Ishikawa (cell line): ENCODE measurements at regions not wholly inside any gene's neighbourhood (a gene's known extent, or its start where the extent isn't known, plus 50 kb on each side); places are given as distances from the start of the nearest gene placed in this dataset.

Experiments used
- CEBPB ChIP-seq: IDR thresholded peaks from 2 replicates; pipeline ENCODE4 v1.6.1; 2012
- CREB1 ChIP-seq: IDR thresholded peaks from 2 replicates; pipeline ENCODE4 v1.6.1; 2012; ENCODE audit warnings: low read depth
- EP300 ChIP-seq: IDR thresholded peaks from 2 replicates; pipeline ENCODE4 v1.6.1; 2012; ENCODE audit warnings: borderline replicate concordance
- FOXM1 ChIP-seq: IDR thresholded peaks from 2 replicates; pipeline ENCODE4 v1.6.1; 2012; ENCODE audit warnings: low read depth, borderline replicate concordance
- TF ChIP-seq, protein P1 (sequence below): IDR thresholded peaks from 2 replicates; pipeline ENCODE4 v1.6.1; 2012; ENCODE audit warnings: low read depth, mild to moderate bottlenecking

DNA sequence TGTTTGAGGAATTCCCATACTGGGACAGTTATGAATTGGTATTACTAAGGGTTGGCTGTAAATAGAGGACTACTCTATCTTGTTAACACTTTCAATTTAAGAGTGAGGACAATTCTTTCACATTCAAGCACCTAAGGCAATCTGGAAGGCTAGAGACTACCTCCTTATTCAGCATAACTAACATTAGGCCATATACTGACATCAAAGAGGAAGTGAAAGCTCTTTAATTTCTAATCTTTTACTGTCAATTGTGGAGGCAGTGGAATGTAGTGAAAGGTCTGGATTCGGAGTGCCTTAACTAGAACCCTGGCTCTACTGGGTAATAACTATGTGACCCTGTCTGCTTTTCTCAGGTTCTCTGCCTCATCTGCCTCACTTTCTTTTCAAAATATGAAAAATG, 134.0 kb downstream of the UFM1 start:
- TF ChIP-seq EP300 (no peak), CEBPB (no peak), FOXM1 (no peak), CREB1 (no peak)
- TF ChIP-seq, protein P1, sequence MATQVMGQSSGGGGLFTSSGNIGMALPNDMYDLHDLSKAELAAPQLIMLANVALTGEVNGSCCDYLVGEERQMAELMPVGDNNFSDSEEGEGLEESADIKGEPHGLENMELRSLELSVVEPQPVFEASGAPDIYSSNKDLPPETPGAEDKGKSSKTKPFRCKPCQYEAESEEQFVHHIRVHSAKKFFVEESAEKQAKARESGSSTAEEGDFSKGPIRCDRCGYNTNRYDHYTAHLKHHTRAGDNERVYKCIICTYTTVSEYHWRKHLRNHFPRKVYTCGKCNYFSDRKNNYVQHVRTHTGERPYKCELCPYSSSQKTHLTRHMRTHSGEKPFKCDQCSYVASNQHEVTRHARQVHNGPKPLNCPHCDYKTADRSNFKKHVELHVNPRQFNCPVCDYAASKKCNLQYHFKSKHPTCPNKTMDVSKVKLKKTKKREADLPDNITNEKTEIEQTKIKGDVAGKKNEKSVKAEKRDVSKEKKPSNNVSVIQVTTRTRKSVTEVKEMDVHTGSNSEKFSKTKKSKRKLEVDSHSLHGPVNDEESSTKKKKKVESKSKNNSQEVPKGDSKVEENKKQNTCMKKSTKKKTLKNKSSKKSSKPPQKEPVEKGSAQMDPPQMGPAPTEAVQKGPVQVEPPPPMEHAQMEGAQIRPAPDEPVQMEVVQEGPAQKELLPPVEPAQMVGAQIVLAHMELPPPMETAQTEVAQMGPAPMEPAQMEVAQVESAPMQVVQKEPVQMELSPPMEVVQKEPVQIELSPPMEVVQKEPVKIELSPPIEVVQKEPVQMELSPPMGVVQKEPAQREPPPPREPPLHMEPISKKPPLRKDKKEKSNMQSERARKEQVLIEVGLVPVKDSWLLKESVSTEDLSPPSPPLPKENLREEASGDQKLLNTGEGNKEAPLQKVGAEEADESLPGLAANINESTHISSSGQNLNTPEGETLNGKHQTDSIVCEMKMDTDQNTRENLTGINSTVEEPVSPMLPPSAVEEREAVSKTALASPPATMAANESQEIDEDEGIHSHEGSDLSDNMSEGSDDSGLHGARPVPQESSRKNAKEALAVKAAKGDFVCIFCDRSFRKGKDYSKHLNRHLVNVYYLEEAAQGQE: no peak
